H9 (cell line): ENCODE measurements at regions not wholly inside any gene's neighbourhood (a gene's known extent, or its start where the extent isn't known, plus 50 kb on each side); places are given as distances from the start of the nearest gene placed in this dataset.

Experiments used
- DNase-seq: peaks from one replicate; pipeline ENCODE4 v3.0.0-alpha.2; 2017
- H2AFZ ChIP-seq: one replicate; pipeline ENCODE4 v1.6.1; 2013; ENCODE audit warnings: mild to moderate bottlenecking, low read length, control low read depth, moderate library complexity
- H2AK5ac ChIP-seq: 2 replicates; pipeline ENCODE4 v1.6.1; 2013; ENCODE audit warnings: low read length, control low read depth, mixed read lengths; ENCODE audit not compliant: insufficient read length
- H2BK120ac ChIP-seq: one replicate; pipeline ENCODE4 v1.6.1; 2013; ENCODE audit warnings: low read depth, mild to moderate bottlenecking, low read length, control low read depth, inconsistent platforms; ENCODE audit not compliant: poor library complexity, severe bottlenecking
- H2BK12ac ChIP-seq: 2 replicates; pipeline ENCODE4 v1.6.1; 2013; ENCODE audit warnings: low read length, control low read depth, mixed read lengths, low read depth; ENCODE audit not compliant: insufficient read length
- H2BK15ac ChIP-seq: 2 replicates; pipeline ENCODE4 v1.6.1; 2013; ENCODE audit warnings: low read depth, low read length, control low read depth
- H2BK20ac ChIP-seq: one replicate; pipeline ENCODE4 v1.6.1; 2013; ENCODE audit warnings: low read depth, mild to moderate bottlenecking, low read length, control low read depth, inconsistent platforms; ENCODE audit not compliant: poor library complexity, severe bottlenecking
- H2BK5ac ChIP-seq: 2 replicates; pipeline ENCODE4 v1.6.1; 2013; ENCODE audit warnings: low read length, control low read depth, mixed read lengths; ENCODE audit not compliant: insufficient read length
- H3K14ac ChIP-seq: 2 replicates; pipeline ENCODE4 v1.6.1; 2013; ENCODE audit warnings: low read length, control low read depth; ENCODE audit not compliant: insufficient read depth
- H3K18ac ChIP-seq: 2 replicates; pipeline ENCODE4 v1.6.1; 2013; ENCODE audit warnings: low read depth, mild to moderate bottlenecking, mixed read lengths, low read length, control low read depth; ENCODE audit not compliant: insufficient read length
- H3K23ac ChIP-seq: 2 replicates; pipeline ENCODE4 v1.6.1; 2013; ENCODE audit warnings: low read length, control low read depth, mixed read lengths, low read depth; ENCODE audit not compliant: insufficient read length
- H3K23me2 ChIP-seq: 2 replicates; pipeline ENCODE4 v1.6.1; 2013; ENCODE audit warnings: low read depth, mild to moderate bottlenecking, mixed read lengths, low read length, control low read depth; ENCODE audit not compliant: insufficient read length, poor library complexity, severe bottlenecking
- H3K27ac ChIP-seq: 2 replicates; pipeline ENCODE4 v1.5.1; 2013; ENCODE audit warnings: low read length, control low read depth, mixed read lengths, low read depth; ENCODE audit not compliant: insufficient read length
- H3K27me3 ChIP-seq: 2 replicates; pipeline ENCODE4 v1.6.1; 2013; ENCODE audit warnings: low read length, control low read depth, inconsistent platforms; ENCODE audit not compliant: insufficient read depth
- H3K4ac ChIP-seq: 2 replicates; pipeline ENCODE4 v1.6.1; 2013; ENCODE audit warnings: low read depth, mild to moderate bottlenecking, control low read depth, inconsistent platforms, low read length, moderate library complexity
- H3K4me1 ChIP-seq: 2 replicates; pipeline ENCODE4 v1.6.1; 2013; ENCODE audit warnings: low read length, control low read depth, inconsistent platforms; ENCODE audit not compliant: insufficient read depth
- H3K4me2 ChIP-seq: 2 replicates; pipeline ENCODE4 v1.6.1; 2013; ENCODE audit warnings: low read length, control low read depth, mixed read lengths; ENCODE audit not compliant: insufficient read length, insufficient read depth
- H3K56ac ChIP-seq: 2 replicates; pipeline ENCODE4 v1.6.1; 2013; ENCODE audit warnings: low read depth, mild to moderate bottlenecking, mixed read lengths, low read length, control low read depth; ENCODE audit not compliant: insufficient read length
- H3K79me1 ChIP-seq: 2 replicates; pipeline ENCODE4 v1.6.1; 2013; ENCODE audit warnings: low read depth, mild to moderate bottlenecking, moderate library complexity, low read length, control low read depth, inconsistent platforms; ENCODE audit not compliant: insufficient read depth, poor library complexity, severe bottlenecking
- H3K79me2 ChIP-seq: 2 replicates; pipeline ENCODE4 v1.6.1; 2013; ENCODE audit warnings: low read length, control low read depth, inconsistent platforms; ENCODE audit not compliant: insufficient read depth
- H3K9ac ChIP-seq: 2 replicates; pipeline ENCODE4 v1.6.1; 2013; ENCODE audit warnings: low read length, control low read depth, mixed read lengths; ENCODE audit not compliant: insufficient read length; ENCODE audit errors: extremely low read depth
- H3K9me3 ChIP-seq: one replicate; pipeline ENCODE4 v1.6.1; 2013; ENCODE audit warnings: low read depth, low read length, inconsistent platforms; ENCODE audit not compliant: control insufficient read depth
- H3T11ph ChIP-seq: one replicate; pipeline ENCODE4 v1.6.1; 2013; ENCODE audit warnings: mild to moderate bottlenecking, low read length, control low read depth, inconsistent platforms
- H4K20me1 ChIP-seq: one replicate; pipeline ENCODE4 v1.6.1; 2013; ENCODE audit not compliant: control insufficient read depth, insufficient read length, insufficient read depth
- H4K5ac ChIP-seq: 2 replicates; pipeline ENCODE4 v1.6.1; 2013; ENCODE audit warnings: low read depth, mild to moderate bottlenecking, mixed read lengths, low read length, control low read depth; ENCODE audit not compliant: insufficient read length
- H4K8ac ChIP-seq: replicated peaks from 2 replicates; pipeline ENCODE4 v1.6.1; 2013; ENCODE audit warnings: low read length, control low read depth, mixed read lengths, low read depth; ENCODE audit not compliant: insufficient read length
- H4K91ac ChIP-seq: 2 replicates; pipeline ENCODE4 v1.6.1; 2013; ENCODE audit warnings: low read depth, mild to moderate bottlenecking, moderate library complexity, mixed read lengths, low read length, control low read depth; ENCODE audit not compliant: insufficient read length
- H3K27ac Mint-ChIP-seq, 3 experiments: 2 replicates in 2 of 3; 3 replicates in 1 of 3; pipeline ENCODE4 v1.8.0; 2020 to 2021; ENCODE audit warnings: mixed read lengths in 3 of 3, mild to moderate bottlenecking in 1 of 3, moderate library complexity in 1 of 3
- H3K27me3 Mint-ChIP-seq: 2 replicates; pipeline ENCODE4 v1.8.0; 2021; ENCODE audit warnings: low read depth, mild to moderate bottlenecking, moderate library complexity, mixed read lengths
- H3K36me3 Mint-ChIP-seq, 3 experiments: 2 replicates in 2 of 3; 3 replicates in 1 of 3; pipeline ENCODE4 v1.8.0; 2020 to 2021; ENCODE audit warnings: low read depth in 3 of 3, mixed read lengths in 3 of 3; ENCODE audit not compliant: insufficient read depth in 1 of 3
- H3K4me1 Mint-ChIP-seq, 2 experiments: 2 replicates each; pipeline ENCODE4 v1.8.0; 2020; ENCODE audit warnings: mixed read lengths in 2 of 2
- H3K4me3 Mint-ChIP-seq, 2 experiments: 2 replicates in 1 of 2; 3 replicates in 1 of 2; pipeline ENCODE4 v1.8.0; 2020 to 2021; ENCODE audit warnings: mild to moderate bottlenecking in 2 of 2, mixed read lengths in 2 of 2, moderate library complexity in 1 of 2
- H3K9me3 Mint-ChIP-seq, 2 experiments: 2 replicates in 1 of 2; 3 replicates in 1 of 2; pipeline ENCODE4 v1.8.0; 2020; ENCODE audit warnings: mild to moderate bottlenecking in 2 of 2, mixed read lengths in 2 of 2, moderate library complexity in 1 of 2
- WGBS: extraction: QIAGEN DNeasy Blood & Tissue Kit; methylation state at CpG from one replicate; pipeline ENCODE4 v1.1.7; 2013; ENCODE audit warnings: missing lambda C conversion rate, low lambda C conversion rate, mixed read lengths; ENCODE audit not compliant: insufficient read length; ENCODE audit errors: extremely low coverage; 5-methylcytosine and 5-hydroxymethylcytosine counted together
- TF ChIP-seq, protein P1 (sequence below): fragments of 200-600 bp; sonication (generic); conservative IDR thresholded peaks from 3 replicates; pipeline ENCODE4 v1.8.0; 2021; ENCODE audit warnings: antibody characterized with exemption, mild to moderate bottlenecking

DNA sequence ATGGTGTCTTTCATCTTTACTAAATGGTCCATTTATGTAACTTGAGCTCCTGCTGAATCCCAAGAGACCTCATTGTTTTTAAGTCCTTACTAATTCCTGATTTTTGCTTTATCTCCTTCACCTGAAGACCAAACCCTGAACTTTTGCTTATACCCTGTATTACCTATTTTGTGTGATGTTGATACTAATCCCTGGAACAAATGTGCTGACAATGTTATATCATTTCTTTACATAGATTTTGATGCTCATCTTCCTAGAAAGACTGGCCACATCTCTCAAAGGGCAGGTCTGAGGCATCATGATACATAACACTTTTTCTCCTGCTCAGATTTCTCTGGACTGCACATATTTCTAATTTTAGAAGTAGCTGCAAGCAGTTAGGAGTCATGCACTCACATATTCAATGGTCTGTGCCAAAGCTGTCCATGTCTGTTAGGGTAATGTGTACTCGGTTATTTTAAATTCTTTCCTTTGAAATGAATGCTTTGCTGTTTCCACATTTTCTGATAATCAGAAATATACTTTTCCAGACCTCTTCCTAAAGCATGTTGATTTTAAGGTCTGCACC, 427.9 kb upstream of the HNRNPA3 start:
- DNase-seq = no peak
- Mint-ChIP-seq H3K4me3 (no peak overlapping the region), H3K4me1 (peaks cover 0 to 2% of the 10 kb centered on the region in 2 experiments; a peak in 3 of 4 replicates), H3K27ac (no peak overlapping the region), H3K36me3 (no peaks in the 10 kb centered on the region; a peak in 3 of 7 replicates), H3K27me3 (no peaks in the 10 kb centered on the region; the same call in 1 of the 2 replicates), H3K9me3 (peaks cover 0 to 5% of the 10 kb centered on the region in 2 experiments; a peak in 2 of 5 replicates)
- Histone ChIP-seq H3K56ac (no peak overlapping the region), H3K4ac (no peak overlapping the region), H3K9me3 (no peaks in the 10 kb centered on the region), H2AK5ac (no peak overlapping the region), H4K5ac (no peak overlapping the region), H4K91ac (no peak overlapping the region), H3K23me2 (no peaks in the 10 kb centered on the region), H3K27me3 (no peaks in the 10 kb centered on the region), H2BK120ac (no peak overlapping the region), H3K79me2 (no peaks in the 10 kb centered on the region), H4K8ac (no peak overlapping the region), H2BK5ac (no peak overlapping the region), H2BK15ac (no peak overlapping the region), H2BK12ac (no peak overlapping the region), H3K4me1 (peaks cover 2% of the 10 kb centered on the region; the same call in 1 of the 2 replicates), H3K27ac (no peak overlapping the region), H3K14ac (no peak overlapping the region), H2BK20ac (no peak overlapping the region), H3K79me1 (no peaks in the 10 kb centered on the region), H3K18ac (no peak overlapping the region), H3K23ac (no peak overlapping the region), H3T11ph (no peak overlapping the region), H3K4me2 (no peak overlapping the region), H3K9ac (no peak overlapping the region), H4K20me1 (no peaks in the 10 kb centered on the region), H2AFZ (no peak overlapping the region)
- WGBS = no CpG with 5 or more reads among the region's 1 CpG
- TF ChIP-seq, protein P1, sequence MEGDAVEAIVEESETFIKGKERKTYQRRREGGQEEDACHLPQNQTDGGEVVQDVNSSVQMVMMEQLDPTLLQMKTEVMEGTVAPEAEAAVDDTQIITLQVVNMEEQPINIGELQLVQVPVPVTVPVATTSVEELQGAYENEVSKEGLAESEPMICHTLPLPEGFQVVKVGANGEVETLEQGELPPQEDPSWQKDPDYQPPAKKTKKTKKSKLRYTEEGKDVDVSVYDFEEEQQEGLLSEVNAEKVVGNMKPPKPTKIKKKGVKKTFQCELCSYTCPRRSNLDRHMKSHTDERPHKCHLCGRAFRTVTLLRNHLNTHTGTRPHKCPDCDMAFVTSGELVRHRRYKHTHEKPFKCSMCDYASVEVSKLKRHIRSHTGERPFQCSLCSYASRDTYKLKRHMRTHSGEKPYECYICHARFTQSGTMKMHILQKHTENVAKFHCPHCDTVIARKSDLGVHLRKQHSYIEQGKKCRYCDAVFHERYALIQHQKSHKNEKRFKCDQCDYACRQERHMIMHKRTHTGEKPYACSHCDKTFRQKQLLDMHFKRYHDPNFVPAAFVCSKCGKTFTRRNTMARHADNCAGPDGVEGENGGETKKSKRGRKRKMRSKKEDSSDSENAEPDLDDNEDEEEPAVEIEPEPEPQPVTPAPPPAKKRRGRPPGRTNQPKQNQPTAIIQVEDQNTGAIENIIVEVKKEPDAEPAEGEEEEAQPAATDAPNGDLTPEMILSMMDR = no peak
